ENCODE measurements at regions not wholly inside any gene's neighbourhood (a gene's known extent, or its start where the extent isn't known, plus 50 kb on each side); places are given as distances from the start of the nearest gene placed in this dataset.

DNA sequence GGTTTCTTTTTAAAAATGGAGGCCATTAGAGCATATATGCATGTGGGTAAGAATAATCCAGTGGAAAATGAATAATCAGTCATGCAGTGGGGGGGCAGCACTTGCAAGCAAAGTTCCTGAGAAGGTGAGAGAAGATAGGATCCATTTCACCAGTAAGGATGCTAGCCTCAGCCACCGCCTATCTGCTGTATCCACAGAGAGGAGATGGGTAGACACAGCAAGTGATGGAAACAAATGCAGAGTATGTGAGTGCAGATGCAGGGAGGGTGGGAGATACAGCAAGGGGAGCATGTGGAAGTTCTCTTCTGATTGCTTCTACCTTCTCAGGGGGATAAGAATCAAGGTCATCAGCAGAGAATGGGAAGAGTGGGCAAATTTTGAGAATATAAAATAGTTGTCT, 171.4 kb upstream of the PDE1C start:
- H3K27ac ChIP-seq = no peak overlapping the region
- no peak for TF ChIP-seq ZFX (IDR thresholded peaks at IDR 0.05; ENCODE audit: borderline replicate concordance)
- TF ChIP-seq, protein P1, sequence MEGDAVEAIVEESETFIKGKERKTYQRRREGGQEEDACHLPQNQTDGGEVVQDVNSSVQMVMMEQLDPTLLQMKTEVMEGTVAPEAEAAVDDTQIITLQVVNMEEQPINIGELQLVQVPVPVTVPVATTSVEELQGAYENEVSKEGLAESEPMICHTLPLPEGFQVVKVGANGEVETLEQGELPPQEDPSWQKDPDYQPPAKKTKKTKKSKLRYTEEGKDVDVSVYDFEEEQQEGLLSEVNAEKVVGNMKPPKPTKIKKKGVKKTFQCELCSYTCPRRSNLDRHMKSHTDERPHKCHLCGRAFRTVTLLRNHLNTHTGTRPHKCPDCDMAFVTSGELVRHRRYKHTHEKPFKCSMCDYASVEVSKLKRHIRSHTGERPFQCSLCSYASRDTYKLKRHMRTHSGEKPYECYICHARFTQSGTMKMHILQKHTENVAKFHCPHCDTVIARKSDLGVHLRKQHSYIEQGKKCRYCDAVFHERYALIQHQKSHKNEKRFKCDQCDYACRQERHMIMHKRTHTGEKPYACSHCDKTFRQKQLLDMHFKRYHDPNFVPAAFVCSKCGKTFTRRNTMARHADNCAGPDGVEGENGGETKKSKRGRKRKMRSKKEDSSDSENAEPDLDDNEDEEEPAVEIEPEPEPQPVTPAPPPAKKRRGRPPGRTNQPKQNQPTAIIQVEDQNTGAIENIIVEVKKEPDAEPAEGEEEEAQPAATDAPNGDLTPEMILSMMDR (IDR thresholded peaks at IDR 0.05) = no peak

DNA sequence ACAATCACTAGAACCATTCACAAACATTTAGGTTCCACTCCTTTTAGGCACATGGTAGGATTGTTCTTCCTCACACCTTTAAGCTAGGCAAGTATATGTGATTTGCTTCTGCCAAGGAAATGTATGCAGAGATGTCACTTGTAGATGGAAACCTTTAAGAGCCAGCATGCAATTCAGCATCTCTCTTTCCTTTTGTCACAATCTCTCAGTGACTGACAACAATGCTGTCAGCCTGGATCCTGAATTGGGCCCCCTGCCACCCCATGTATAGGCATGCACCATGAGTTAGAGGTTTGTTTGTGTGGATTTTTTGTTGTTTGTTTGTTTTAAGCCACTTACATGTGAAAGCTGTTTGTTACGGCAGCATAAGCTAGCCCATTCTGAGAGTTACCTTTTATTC, 169.6 kb upstream of the PDE1C start:
- H3K27ac ChIP-seq = no peak overlapping the region
- TF ChIP-seq ZFX (IDR thresholded peaks at IDR 0.05; ENCODE audit: borderline replicate concordance) = no peak
- TF ChIP-seq, protein P1 (IDR thresholded peaks at IDR 0.05) = no peak

DNA sequence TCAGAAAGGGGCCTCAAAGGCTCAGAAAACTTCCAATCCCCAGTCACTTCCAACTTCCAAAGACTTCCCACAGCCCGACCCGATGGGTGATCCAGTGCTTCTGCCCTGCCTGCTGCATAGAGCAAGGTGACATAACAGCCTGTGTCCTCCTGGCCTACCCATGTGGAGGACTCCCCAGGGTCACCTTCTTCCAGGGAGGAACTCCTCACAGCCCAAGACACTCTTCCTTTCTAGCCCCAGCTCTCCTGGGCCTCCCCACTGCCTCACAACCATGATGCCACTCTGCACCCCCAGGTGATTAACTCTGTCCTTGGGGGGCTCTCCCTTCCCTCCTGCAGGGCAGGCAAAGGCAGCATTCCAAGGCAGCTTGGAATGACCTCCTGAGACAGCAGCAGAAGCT, 158.4 kb upstream of the PDE1C start:
- no peak overlapping the region for H3K27ac ChIP-seq
- TF ChIP-seq ZFX (IDR thresholded peaks at IDR 0.05; ENCODE audit: borderline replicate concordance) = no peak
- TF ChIP-seq, protein P1 (IDR thresholded peaks at IDR 0.05) = no peak

DNA sequence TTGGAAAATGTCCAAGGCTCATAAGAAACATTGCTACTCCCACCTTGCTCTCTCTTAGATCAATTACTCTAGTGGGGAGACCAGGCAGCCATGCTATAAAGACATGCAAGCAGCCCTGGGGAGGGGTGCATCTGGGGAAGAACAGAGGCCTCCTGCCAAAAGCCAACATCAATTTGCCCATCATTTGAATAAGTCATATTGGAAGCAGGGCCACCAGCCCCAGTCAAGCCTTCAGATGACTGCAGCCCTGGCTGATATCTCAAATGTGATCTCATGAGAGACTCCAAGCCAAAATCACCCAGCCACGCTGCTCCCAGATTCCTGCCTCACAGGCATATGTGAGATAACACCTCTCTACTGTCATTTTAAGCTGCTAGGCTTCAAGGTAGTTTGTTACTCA, 157.5 kb upstream of the PDE1C start:
- no peak overlapping the region for H3K27ac ChIP-seq
- no peak for TF ChIP-seq ZFX (IDR thresholded peaks at IDR 0.05; ENCODE audit: borderline replicate concordance)
- TF ChIP-seq, protein P1 (IDR thresholded peaks at IDR 0.05) = no peak

DNA sequence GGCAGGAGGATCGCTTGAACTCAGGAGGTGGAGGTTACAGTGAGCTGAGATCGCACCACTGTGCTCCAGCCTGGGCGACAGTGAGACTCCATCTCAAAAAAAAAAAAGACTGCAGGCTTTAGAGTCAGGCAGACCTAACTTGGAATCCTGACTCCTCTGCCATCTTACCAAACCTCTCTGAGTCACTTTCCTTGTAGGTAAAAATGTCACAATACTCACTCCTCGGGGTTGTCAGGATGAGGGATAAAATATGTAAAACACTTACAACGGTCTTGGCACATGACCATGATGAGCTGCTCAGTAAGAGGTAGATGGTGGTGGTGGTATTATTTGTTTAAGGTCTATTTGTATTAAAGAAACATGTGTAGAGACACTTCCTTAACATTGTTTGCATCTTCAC, 154.1 kb upstream of the PDE1C start:
- H3K27ac ChIP-seq = no peak overlapping the region
- TF ChIP-seq ZFX (IDR thresholded peaks at IDR 0.05; ENCODE audit: borderline replicate concordance) = no peak
- TF ChIP-seq, protein P1 (IDR thresholded peaks at IDR 0.05) = no peak

DNA sequence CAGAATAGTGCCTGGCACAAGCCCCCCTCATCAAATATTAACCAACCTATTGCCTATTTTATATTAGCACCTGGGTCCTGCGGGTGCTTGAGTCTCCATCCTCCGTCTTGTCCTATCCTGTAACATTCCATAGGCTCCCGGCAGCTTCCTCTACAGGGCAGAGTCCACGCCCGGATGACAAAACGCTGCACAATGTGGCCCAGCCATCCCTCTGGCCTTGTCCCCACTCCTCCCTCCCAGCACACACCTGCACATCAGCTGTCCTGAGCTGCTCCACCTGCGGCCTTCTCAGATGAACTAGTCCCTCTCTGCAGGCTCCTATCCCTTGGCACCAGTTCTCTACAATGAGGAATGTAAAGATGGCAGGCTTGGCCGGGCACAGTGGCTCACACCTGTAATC, 153.5 kb upstream of the PDE1C start:
- H3K27ac ChIP-seq = no peak overlapping the region
- no peak for TF ChIP-seq ZFX (IDR thresholded peaks at IDR 0.05; ENCODE audit: borderline replicate concordance)
- TF ChIP-seq, protein P1 (IDR thresholded peaks at IDR 0.05) = no peak

DNA sequence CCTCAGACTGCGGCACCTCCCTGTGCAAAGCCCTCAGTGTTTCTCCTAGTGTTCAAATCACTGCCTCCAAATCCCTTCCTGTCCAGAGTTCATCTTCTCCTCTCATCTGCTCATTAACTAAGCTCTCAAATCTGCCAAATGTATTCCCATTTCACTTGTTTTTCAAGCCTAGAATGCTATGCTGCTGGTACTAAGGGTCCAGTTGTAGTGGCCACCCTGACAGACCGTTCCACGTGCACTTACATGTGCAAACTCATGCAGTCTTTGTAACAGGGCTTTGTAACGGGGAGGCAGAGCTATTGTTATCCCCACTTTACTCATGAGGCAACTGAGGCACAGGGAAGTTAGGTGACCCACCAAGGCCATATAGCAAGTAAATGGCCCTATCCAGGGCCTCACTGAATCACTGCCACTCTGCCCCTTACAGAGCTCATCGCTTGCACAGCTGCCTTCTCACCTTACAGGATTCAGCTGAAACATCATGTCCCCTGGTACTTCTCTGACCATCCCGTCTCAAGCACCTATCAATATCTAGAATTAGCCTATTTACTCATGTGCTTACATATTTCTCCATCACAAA, 153.0 kb upstream of the PDE1C start:
- TF ChIP-seq, protein P1 (IDR thresholded peaks at IDR 0.05) = no peak
- TF ChIP-seq ZFX (IDR thresholded peaks at IDR 0.05; ENCODE audit: borderline replicate concordance) = no peak
- H3K27ac ChIP-seq = no peak overlapping the region

Data from 22Rv1 (cell line).